GM12872 (cell line): ENCODE measurements at regions not wholly inside any gene's neighbourhood (a gene's known extent, or its start where the extent isn't known, plus 50 kb on each side); places are given as distances from the start of the nearest gene placed in this dataset.

Experiments used
- TF ChIP-seq, protein P1 (sequence below): IDR thresholded peaks from 3 replicates; pipeline ENCODE4 v1.5.1; 2011; ENCODE audit warnings: low read depth, mild to moderate bottlenecking, low read length, moderate library complexity; ENCODE audit not compliant: insufficient read depth

DNA sequence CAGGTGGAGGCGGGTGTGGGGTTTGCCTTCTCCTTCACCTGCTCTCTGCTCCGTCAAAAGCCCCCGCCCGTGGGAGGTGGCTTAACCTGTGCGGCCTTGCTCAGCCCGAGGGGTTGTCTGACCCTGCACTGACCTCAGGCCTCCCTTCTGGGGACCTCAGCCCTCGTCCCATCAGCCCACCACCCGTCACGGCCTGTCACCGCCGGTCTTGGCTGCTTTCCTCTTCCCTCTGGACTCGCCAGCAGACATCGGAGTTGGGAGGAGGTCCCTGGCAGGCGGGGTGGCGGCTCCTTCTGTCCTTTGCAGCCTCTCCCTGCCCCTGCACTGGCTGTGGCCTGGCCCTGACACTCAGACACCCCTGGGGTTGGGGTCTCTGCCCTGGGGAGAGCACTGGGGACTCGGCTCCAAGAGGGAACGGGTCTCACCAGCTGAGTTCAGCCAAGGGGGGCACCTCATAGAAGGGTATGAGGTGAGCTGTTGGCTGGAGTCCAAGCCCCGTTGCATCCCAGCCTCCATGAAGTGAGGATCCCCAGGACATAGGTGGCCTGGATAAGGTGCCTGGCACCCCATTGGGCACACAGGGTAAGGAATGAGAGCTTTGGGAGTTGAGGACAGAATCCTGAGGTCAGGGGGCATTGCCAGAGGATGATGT, 999.6 kb downstream of the BRD1 start:
- TF ChIP-seq, protein P1, sequence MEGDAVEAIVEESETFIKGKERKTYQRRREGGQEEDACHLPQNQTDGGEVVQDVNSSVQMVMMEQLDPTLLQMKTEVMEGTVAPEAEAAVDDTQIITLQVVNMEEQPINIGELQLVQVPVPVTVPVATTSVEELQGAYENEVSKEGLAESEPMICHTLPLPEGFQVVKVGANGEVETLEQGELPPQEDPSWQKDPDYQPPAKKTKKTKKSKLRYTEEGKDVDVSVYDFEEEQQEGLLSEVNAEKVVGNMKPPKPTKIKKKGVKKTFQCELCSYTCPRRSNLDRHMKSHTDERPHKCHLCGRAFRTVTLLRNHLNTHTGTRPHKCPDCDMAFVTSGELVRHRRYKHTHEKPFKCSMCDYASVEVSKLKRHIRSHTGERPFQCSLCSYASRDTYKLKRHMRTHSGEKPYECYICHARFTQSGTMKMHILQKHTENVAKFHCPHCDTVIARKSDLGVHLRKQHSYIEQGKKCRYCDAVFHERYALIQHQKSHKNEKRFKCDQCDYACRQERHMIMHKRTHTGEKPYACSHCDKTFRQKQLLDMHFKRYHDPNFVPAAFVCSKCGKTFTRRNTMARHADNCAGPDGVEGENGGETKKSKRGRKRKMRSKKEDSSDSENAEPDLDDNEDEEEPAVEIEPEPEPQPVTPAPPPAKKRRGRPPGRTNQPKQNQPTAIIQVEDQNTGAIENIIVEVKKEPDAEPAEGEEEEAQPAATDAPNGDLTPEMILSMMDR, result no peak

- TF ChIP-seq, protein P1, result no peak
Observed at GRCh38 chr22:48827268-48827846, 1000.3 kb downstream of the BRD1 start.

DNA sequence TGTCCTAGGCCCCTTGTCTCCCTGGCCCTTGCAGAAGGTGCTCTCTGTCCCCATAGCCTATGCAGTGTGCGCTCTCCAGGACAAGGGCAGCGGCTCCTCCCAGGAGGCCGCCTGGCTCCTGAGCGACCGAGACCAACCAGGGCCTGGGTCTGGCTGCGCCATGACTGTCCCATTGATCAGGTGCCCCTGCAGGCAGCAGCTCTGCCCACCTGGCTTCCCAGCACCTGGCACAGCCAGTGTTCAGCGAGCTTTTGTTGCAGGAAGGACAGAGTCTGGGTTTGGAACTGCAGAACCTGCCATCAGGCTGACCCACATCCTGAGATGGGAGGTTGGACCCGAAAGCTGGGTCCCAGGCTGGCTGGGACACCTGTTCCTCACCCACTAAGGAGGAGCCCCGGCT, 1001.1 kb downstream of the BRD1 start:
- TF ChIP-seq, protein P1, result no peak

- TF ChIP-seq, protein P1, result no peak
Observed at GRCh38 chr22:48825802-48826520, 1001.7 kb downstream of the BRD1 start.

DNA sequence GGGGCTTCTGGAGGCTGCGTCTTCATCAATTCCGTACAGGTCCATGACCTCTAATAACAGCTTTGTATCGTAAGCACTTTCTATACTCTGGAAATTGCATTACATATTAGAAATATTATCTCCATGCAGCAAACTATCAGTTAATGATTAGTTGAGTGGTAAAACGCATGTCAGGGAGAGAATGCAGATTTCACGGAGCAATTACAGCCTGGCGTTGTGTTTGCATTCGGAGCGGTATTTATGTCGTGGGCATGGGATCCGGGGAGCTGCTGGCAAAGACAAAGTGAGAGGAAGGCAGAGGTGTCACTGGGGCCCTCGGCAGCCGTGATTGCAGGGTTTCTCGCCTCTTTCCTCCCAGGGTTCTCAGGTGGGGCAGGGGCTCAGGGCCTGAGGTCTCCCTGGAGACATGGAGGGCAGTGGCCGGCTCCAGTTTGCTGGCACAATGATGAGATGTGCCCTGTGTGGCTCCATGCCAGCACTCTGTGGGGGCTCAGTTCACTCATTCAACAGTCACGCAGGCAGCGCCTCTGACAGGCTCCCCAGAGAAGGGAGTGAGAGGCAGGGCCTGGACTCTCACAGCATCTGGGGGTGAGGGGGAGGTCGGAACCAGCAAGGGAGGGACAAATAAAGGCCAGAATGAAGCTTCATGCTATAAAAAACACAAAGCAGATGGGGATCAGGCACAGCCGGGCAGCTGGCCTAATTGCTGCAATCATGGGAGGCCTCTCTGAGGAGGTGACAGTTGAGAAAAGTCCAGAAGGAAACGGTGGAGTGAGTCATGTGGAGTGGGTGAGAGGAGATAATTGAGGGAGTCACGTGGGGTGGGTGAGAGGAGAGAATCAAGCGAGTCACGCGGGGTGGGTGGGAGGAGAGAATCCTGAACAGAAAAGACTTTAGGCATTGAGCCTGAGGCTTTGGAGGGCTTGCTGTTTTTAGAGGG, 1002.7 kb downstream of the BRD1 start:
- TF ChIP-seq, protein P1, result no peak

DNA sequence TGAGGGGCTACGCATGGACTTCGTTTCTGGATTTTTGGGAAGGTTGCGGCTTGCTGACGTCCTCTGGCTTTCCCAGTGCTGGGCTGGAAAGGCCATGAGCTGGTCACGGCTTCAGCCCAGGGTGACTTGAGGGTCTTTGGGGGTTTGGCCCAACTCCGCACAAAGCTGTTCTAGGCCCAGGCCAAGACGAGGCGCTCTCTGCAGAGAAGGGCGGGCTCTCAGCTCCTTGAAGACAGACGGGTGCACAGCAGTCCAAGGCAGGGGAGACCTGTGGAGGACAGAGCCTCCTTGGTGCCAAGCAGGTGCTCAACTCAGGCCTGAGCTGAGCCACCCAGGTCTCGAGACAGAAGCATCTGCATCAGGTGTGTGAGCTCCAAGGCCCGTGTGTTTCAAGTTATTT, 1003.7 kb downstream of the BRD1 start:
- TF ChIP-seq, protein P1, result no peak
